Transverse colon (tissue), 4 donors: ENCODE measurements at regions not wholly inside any gene's neighbourhood (a gene's known extent, or its start where the extent isn't known, plus 50 kb on each side); places are given as distances from the start of the nearest gene placed in this dataset.

Experiments used
- DNase-seq: peaks from one replicate; pipeline ENCODE4 v3.0.0-alpha.2; 2019
- H3K27ac ChIP-seq, 4 donors: fragments of 200-600 bp; sonication (generic); 2 replicates each; pipeline ENCODE4 v1.5.1; 2016 to 2018; ENCODE audit warnings: inconsistent platforms in 4 of 4
- H3K27me3 ChIP-seq: fragments of 200-600 bp; sonication (generic); 2 replicates; pipeline ENCODE4 v1.5.1; 2017; ENCODE audit warnings: inconsistent platforms
- H3K36me3 ChIP-seq, 4 donors: fragments of 200-600 bp; sonication (generic); 2 replicates each; pipeline ENCODE4 v1.5.1; 2017 to 2019; ENCODE audit warnings: inconsistent platforms in 4 of 4
- H3K4me1 ChIP-seq, 4 donors: fragments of 200-600 bp; sonication (generic); 2 replicates each; pipeline ENCODE4 v1.5.1; 2017 to 2020; ENCODE audit warnings: inconsistent platforms in 4 of 4
- H3K4me3 ChIP-seq, 4 donors: fragments of 200-600 bp; sonication (generic); 1 replicate in 1 of 4; 2 replicates in 3 of 4; pipeline versions ENCODE4 v1.5.1 to v1.6.1; 2017 to 2019; ENCODE audit warnings: inconsistent platforms in 4 of 4
- H3K9me3 ChIP-seq, 2 donors: fragments of 200-600 bp; sonication (generic); 2 replicates each; pipeline ENCODE4 v1.5.1; 2017 to 2019; ENCODE audit warnings: inconsistent platforms in 2 of 2
- EP300 ChIP-seq: sonication (generic); formaldehyde crosslinking; IDR thresholded peaks from one replicate; pipeline ENCODE4 v1.6.1; 2017; ENCODE audit warnings: antibody characterized with exemption, low read depth
- POLR2A ChIP-seq: fragments of 450-650 bp; IDR thresholded peaks from one replicate; pipeline ENCODE4 v1.6.1; 2016; ENCODE audit warnings: antibody characterized with exemption, mild to moderate bottlenecking, moderate library complexity
- POLR2AphosphoS5 ChIP-seq, 3 donors: sonication (generic); formaldehyde crosslinking; IDR thresholded peaks; one replicate each; pipeline ENCODE4 v1.6.1; 2016; ENCODE audit warnings: antibody characterized with exemption in 3 of 3
- WGBS, 2 donors: methylation state at CpG; one replicate each; pipeline ENCODE4 v1.1.5; 2018; ENCODE audit warnings: low coverage in 1 of 2; 5-methylcytosine and 5-hydroxymethylcytosine counted together
- in situ Hi-C, 4 donors: fragments of 200-750 bp; cut with MboI; loops; one replicate each; pipeline versions ENCODE4 v1.15.0 to v1.15.1; 2017; ENCODE audit warnings: low sequenced_read_pairs in 3 of 4, low pct_ligation_motif_present in 1 of 4, low pct_unique_long_range_greater_than_20kb in 1 of 4
- intact Hi-C: fragments of 100-400 bp; cut with DNase I; formaldehyde crosslinking; loops from one replicate; pipeline ENCODE4 v1.15.1; 2023; ENCODE audit warnings: low total_unique reads
- TF ChIP-seq, protein P1 (sequence below), 5 experiments: fragments of 200-600 bp in 3 of 5; fragments of 450-650 bp in 2 of 5; sonication (generic) in 3 of 5; IDR thresholded peaks; 1 replicate in 2 of 5; 2 replicates in 3 of 5; pipeline ENCODE4 v1.5.1; 2016 to 2017; ENCODE audit warnings: antibody characterized with exemption in 5 of 5, inconsistent platforms in 3 of 5, mild to moderate bottlenecking in 2 of 5, moderate library complexity in 1 of 5

DNA sequence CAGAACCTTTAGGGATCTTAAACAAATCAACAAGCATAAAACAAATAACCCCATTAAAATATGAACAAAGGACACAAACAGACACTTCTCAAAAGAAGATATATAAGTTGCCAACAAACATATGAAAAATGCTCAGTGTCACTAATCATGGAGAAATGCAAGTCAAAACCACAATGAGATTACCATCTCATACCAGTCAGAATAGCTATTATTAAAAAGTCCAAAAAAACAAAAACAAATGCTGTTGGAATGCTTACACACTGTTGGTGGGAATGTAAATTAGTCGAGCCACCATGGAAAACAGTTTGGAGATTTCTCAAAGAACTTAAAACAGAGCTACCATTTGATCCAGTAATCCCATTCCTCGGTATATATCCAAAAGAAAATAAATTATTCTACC is 423.6 kb downstream of the OTOL1 start:
- H3K4me1 ChIP-seq: peaks cover 0 to 2% (median 0%) of the 10 kb centered on the region in 4 donors
- in situ Hi-C loops: no loop called here
- H3K9me3 ChIP-seq: no peaks in the 10 kb centered on the region
- intact Hi-C loops: no loop called here
- WGBS, 2 donors: 66 to 86% methylated on average over 2 of the region's 2 CpGs
- H3K4me3 ChIP-seq: no peak overlapping the region
- no peak for DNase-seq
- H3K27ac ChIP-seq: no peak overlapping the region
- TF ChIP-seq POLR2AphosphoS5 (IDR thresholded peaks at IDR 0.05) (no peak), EP300 (no peak), POLR2A (no peak)
- TF ChIP-seq, protein P1, sequence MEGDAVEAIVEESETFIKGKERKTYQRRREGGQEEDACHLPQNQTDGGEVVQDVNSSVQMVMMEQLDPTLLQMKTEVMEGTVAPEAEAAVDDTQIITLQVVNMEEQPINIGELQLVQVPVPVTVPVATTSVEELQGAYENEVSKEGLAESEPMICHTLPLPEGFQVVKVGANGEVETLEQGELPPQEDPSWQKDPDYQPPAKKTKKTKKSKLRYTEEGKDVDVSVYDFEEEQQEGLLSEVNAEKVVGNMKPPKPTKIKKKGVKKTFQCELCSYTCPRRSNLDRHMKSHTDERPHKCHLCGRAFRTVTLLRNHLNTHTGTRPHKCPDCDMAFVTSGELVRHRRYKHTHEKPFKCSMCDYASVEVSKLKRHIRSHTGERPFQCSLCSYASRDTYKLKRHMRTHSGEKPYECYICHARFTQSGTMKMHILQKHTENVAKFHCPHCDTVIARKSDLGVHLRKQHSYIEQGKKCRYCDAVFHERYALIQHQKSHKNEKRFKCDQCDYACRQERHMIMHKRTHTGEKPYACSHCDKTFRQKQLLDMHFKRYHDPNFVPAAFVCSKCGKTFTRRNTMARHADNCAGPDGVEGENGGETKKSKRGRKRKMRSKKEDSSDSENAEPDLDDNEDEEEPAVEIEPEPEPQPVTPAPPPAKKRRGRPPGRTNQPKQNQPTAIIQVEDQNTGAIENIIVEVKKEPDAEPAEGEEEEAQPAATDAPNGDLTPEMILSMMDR (IDR thresholded peaks at IDR 0.05): no peak
- no peaks in the 10 kb centered on the region for H3K36me3 ChIP-seq
- H3K27me3 ChIP-seq: no peaks in the 10 kb centered on the region

DNA sequence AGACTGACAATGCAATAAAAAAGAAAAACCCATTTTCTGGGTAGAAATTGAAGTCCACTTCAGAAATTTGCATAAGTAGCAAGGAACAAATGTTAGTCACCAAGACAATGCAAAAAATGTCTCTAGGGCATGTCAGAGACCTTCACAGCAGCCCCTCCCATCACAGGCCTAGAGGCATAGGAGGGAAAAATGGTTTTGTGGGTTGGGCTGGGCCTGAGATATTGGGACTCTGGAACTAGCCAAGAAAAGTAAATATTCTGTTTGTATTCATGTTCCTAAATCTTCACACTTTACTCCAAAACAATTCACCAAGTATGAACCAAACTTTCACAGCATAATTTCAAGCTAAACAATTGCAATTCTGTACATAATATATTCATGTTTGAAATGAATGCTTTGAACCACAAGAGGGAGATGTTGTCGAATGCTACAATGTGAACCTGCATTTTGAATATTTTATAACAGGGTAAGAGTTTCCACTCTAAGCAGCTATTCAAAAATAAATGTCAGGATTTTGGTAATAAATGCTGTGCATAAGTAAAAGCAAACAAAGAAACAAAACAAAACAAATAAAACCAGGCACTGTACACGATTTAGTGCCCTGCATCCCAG is 429.2 kb downstream of the OTOL1 start:
- 67 to 71% methylated on average over 2 of the region's 2 CpGs for WGBS, 2 donors
- TF ChIP-seq POLR2A: no peak
- TF ChIP-seq EP300: no peak
- TF ChIP-seq, protein P1 (IDR thresholded peaks at IDR 0.05): no peak
- TF ChIP-seq POLR2AphosphoS5 (IDR thresholded peaks at IDR 0.05): no peak
- H3K36me3 ChIP-seq: no peaks in the 10 kb centered on the region
- no peak overlapping the region for H3K27ac ChIP-seq
- no peaks in the 10 kb centered on the region for H3K27me3 ChIP-seq
- H3K4me1 ChIP-seq: no peaks in the 10 kb centered on the region
- in situ Hi-C loops: no loop called here
- H3K9me3 ChIP-seq: no peaks in the 10 kb centered on the region
- intact Hi-C loops: no loop called here
- H3K4me3 ChIP-seq: no peak overlapping the region
- no peak for DNase-seq

DNA sequence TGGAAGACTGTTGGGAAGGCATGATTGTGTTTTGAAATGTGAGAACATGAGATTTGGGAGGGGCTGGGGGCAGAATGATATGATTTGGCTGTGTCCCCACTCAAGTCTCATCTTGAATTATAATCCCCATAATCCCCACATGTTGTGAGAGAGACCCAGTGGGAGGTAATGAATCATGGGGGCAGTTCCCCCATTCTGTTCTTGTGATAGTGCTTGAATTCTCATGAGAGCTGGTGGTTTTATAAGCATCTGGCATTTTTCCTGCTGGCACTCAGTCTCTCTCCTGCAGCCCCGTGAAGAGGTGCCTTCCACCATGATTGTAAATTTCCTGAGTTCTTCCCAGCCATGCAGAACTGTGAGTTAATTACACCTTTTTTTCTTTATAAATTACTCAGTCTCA is 430.5 kb downstream of the OTOL1 start:
- 38 to 41% methylated on average over 1 of the region's 1 CpG for WGBS, 2 donors
- Histone ChIP-seq H3K36me3 (no peaks in the 10 kb centered on the region), H3K4me3 (no peak overlapping the region), H3K9me3 (no peaks in the 10 kb centered on the region), H3K4me1 (no peaks in the 10 kb centered on the region), H3K27ac (no peak overlapping the region), H3K27me3 (no peaks in the 10 kb centered on the region)
- TF ChIP-seq, protein P1 (IDR thresholded peaks at IDR 0.05): no peak
- TF ChIP-seq POLR2AphosphoS5 (IDR thresholded peaks at IDR 0.05): no peak
- TF ChIP-seq EP300: no peak
- TF ChIP-seq POLR2A: no peak
- in situ Hi-C loops: no loop called here
- intact Hi-C loops: no loop called here
- DNase-seq: no peak

DNA sequence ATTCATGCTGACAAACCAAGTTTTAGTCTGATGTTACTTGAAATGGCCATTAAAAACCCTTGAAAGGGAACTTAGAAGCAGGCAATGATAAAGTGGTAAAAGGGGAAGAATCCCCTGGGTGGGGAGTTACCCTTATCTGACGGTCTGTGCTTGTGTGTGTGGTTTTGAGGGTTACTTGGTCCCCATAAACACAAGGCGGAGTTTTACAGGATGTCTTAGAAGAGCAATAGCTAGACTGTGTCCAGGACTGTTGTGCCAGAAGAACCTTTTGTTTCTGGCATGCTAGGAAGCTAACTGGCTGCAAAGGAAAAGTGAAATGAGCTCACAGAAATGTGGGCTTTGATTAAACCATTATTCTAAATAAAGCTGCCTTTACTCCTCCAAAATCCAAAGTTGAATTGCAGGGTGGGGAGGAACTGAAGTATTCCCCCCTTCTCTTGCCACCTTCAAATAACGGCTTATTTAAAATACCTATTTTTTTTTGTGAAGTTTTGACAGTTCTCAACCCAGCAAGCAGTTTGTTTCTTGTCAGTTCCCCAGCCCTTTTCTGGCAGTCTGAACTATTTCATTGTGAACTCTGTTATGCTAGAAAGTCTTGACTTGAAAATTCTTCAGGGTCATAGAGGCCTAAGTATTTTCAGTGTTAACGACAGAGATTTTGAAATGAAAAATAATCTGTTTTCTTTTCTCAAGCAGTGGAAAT is 443.5 kb downstream of the OTOL1 start:
- Histone ChIP-seq H3K27me3 (no peaks in the 10 kb centered on the region), H3K36me3 (no peaks in the 10 kb centered on the region), H3K9me3 (no peaks in the 10 kb centered on the region), H3K27ac (no peak overlapping the region), H3K4me1 (peaks cover 0 to 7% (median 0%) of the 10 kb centered on the region in 4 donors), H3K4me3 (no peak overlapping the region)
- in situ Hi-C loops (no loop called here), intact Hi-C loops (no loop called here)
- TF ChIP-seq, protein P1 (IDR thresholded peaks at IDR 0.05): no peak
- TF ChIP-seq EP300: no peak
- TF ChIP-seq POLR2AphosphoS5 (IDR thresholded peaks at IDR 0.05): no peak
- no peak for TF ChIP-seq POLR2A
- 41 to 44% methylated on average over 3 to 4 of the region's 4 CpGs for WGBS, 2 donors
- DNase-seq: no peak
